Skeletal muscle cell (primary cell): ENCODE measurements at regions not wholly inside any gene's neighbourhood (a gene's known extent, or its start where the extent isn't known, plus 50 kb on each side); places are given as distances from the start of the nearest gene placed in this dataset.
"Not testable (repeated sequence)": the region's sequence is repeated elsewhere in the genome, so short reads cannot be mapped to it uniquely, and the experiment has no call there.

ENCODE experiments used
- DNase-seq: peaks from one replicate; pipeline ENCODE4 v3.0.0-alpha.2; 2010; ENCODE audit warnings: low read depth
- H3K4me3 ChIP-seq: 2 replicates; pipeline ENCODE4 v1.5.1; 2011; ENCODE audit warnings: low read depth, mild to moderate bottlenecking, control low read depth, low read length, moderate library complexity

- not testable (repeated sequence) for DNase-seq, H3K4me3 ChIP-seq
Measured at GRCh38 chr5:138667782-138668331, 85.4 kb upstream of the CTNNA1 start.

DNA sequence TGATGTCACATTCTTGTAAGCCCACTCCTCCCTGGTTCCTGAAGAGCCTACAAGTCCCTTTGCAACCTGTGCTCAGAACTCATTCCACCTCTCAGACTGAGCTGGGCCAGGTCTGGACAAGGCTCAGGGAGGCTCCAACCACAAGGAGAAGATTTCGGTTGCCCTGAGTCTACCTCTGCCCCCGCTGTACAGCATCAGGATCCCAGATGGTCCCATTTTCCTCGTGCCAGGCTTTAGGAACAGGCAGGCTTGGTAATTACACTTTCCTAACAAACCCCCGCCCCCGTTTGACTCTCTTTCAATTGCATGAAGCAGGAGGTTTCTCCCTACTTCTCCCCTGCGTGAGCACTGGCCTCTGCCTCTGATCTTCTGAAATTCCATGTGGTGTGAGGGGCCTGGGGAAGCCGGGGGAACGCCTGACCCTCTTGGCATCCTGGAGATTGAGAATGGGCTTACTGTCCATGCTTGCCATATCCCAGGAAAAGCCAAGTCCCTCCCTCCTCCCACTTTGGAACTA, 86.9 kb upstream of the CTNNA1 start:
- H3K4me3 ChIP-seq: no peak overlapping the region
- DNase-seq: no peak

DNA sequence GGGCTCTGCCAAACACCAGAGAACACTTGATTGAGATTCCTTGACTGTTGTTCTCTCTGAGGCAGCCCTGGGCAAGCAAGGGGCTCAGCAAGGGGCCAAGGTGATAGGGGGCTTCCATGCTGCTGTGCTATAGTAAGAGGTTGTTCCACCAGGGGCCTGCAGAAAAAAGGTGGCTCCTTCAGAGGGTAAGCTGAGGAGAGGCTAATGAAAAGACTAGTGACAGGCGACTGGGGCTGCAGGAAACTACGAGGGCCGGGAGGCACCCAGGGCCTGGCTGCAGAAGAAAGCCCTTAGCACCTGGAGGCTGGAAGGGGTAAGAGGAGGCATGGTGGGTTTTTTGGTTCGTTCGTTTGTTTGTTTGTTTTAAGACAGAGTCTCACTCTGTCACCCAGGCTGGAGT, 88.0 kb upstream of the CTNNA1 start:
- H3K4me3 ChIP-seq: no peak overlapping the region
- DNase-seq: no peak

GRCh38 chr5:138664276-138664943, 88.8 kb upstream of the CTNNA1 start:
- no peak overlapping the region for H3K4me3 ChIP-seq
- no peak for DNase-seq

GRCh38 chr5:138663561-138663960, 88.4 kb upstream of the HSPA9 start:
- no peak for DNase-seq
- H3K4me3 ChIP-seq: no peak overlapping the region

- H3K4me3 ChIP-seq: no peak overlapping the region
- DNase-seq: no peak
Measured at GRCh38 chr5:138663009-138663408, 87.8 kb upstream of the HSPA9 start.

DNA sequence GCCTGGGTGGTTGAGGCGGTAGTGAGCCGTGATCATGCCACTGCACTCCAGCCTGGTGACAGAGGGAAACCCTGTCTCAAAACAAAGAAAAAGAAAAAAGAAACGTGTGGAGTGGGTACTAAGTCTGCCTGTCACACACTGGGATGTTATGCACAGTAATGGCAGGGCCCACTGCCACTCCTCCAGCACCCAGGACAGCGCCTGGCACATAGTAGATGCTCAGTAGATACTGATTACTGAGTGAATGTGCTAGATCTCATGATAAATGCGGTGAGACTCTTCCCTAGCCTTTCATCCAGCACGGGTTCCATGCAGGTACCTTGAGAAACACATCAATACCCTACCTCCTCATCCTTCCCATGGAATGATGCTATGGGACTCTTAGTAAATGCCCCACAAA, 87.4 kb upstream of the HSPA9 start:
- DNase-seq: no peak
- H3K4me3 ChIP-seq: no peak overlapping the region

GRCh38 chr5:138661991-138662434, 86.8 kb upstream of the HSPA9 start:
- no peak overlapping the region for H3K4me3 ChIP-seq
- no peak for DNase-seq

GRCh38 chr5:138661291-138661960, 86.2 kb upstream of the HSPA9 start:
- DNase-seq: no peak
- H3K4me3 ChIP-seq: no peak overlapping the region

GRCh38 chr5:138660051-138660572, 84.9 kb upstream of the HSPA9 start:
- DNase-seq: no peak
- H3K4me3 ChIP-seq: no peak overlapping the region

DNA sequence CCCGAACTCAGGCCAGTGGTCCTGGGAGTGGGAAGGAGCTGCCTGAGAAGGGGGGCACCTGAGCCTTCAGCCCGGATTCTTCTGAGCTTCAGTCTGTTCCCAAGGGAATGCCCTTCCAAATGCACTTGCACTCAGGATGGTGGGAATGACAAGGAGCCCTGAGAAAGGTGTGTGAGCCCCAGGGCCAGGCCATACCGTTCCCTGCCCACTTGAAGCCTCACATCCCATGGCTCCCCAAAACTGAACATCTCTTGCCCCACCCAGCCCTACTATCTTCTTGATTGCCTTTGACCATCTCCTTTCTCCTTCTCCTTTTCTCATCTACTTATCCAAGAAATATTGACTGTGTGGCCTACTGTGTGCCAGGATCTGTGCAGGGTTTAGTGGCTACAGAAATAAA, 84.4 kb upstream of the HSPA9 start:
- H3K4me3 ChIP-seq: no peak overlapping the region
- DNase-seq: no peak

DNA sequence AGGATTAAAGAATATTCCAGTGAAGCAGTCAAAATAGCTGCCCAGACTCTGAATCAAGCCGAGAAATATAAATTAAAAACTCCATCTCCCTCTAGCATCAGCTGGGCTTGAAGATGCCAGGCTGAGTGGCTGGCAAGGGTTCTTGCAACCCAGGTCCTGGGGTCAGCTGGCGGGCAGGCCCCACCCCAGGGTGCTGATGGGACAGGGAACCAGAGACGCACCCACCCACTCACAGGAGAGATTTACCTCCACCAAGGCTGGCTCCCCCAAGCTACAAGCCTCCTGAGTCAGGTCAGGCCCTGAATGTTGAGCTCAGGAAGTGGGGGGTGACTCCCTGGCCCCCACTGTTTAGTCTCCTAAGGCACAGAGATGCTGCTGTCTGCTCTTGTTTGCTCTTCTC, 83.9 kb upstream of the HSPA9 start:
- no peak for DNase-seq
- no peak overlapping the region for H3K4me3 ChIP-seq

GRCh38 chr5:138658676-138659075, 83.5 kb upstream of the HSPA9 start:
- H3K4me3 ChIP-seq: no peak overlapping the region
- DNase-seq: no peak

GRCh38 chr5:138657360-138657759, 82.2 kb upstream of the HSPA9 start:
- no peak for DNase-seq
- H3K4me3 ChIP-seq: no peak overlapping the region

DNA sequence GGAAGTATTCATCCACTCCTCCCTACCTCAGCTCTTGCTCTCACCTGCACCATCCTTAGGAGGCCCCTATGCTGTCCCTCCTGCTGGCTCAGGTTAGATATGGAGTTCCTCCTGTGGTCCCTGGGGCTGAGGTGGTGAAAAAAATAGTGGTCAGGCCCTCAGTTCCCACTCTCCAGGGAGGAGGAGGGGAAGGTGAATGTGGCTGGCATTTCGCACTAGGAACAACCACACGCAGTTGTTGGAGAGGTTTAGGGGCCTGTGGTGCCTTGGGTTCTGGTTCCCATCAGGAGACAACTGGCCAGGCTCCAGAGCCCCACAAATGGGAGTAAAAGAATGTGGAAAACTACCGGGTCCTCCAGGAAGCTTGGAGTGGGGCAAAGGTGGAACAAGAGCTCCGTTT, 81.7 kb upstream of the HSPA9 start:
- H3K4me3 ChIP-seq: no peak overlapping the region
- no peak for DNase-seq

GRCh38 chr5:138655530-138656190, 80.5 kb upstream of the HSPA9 start:
- no peak overlapping the region for H3K4me3 ChIP-seq
- DNase-seq: no peak

- no peak overlapping the region for H3K4me3 ChIP-seq
- peak; percentile 39 for DNase-seq
Measured at GRCh38 chr5:138654281-138654867, 79.2 kb upstream of the HSPA9 start.

- DNase-seq: no peak
- H3K4me3 ChIP-seq: no peak overlapping the region
Measured at GRCh38 chr5:138653502-138653901, 78.3 kb upstream of the HSPA9 start.

DNA sequence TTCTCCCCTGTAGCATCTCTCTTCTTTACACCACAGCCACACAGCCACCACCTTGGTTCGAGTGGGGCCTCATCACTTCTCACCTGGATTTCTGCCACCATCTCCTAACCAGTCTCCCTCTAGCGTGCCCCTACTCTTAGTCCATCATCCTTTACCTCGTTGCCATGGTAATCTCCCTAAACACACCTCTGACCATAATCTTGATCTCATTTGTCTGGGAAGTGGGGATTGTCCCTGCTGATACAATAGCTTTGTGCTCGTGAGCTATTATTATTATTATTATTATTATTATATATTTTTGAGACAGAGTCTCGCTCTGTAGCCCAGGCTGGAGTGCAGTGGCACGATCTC, 76.5 kb upstream of the HSPA9 start:
- DNase-seq: no peak
- H3K4me3 ChIP-seq: no peak overlapping the region
